ENCODE measurements at regions not wholly inside any gene's neighbourhood (a gene's known extent, or its start where the extent isn't known, plus 50 kb on each side); places are given as distances from the start of the nearest gene placed in this dataset.
"Not testable (repeated sequence)": the region's sequence is repeated elsewhere in the genome, so short reads cannot be mapped to it uniquely, and the experiment has no call there.

- not testable (repeated sequence) for H3K9ac ChIP-seq (ENCODE audit: low read length in 5 of 5); H3K4me3 ChIP-seq (ENCODE audit: low read depth in 1 of 5, low read length in 5 of 5); H3K27me3 ChIP-seq (ENCODE audit: control insufficient read depth in 5 of 5, insufficient read depth in 4 of 5, low read length in 5 of 5); H3K27ac ChIP-seq (ENCODE audit: low read depth, low read length); H3K4me1 ChIP-seq (ENCODE audit: control insufficient read depth in 5 of 5, insufficient read depth in 5 of 5, low read length in 5 of 5); H3K9me3 ChIP-seq (ENCODE audit: control insufficient read depth in 5 of 5, low read length in 5 of 5); H3K36me3 ChIP-seq (ENCODE audit: control insufficient read depth in 5 of 5, insufficient read depth in 5 of 5, low read length in 5 of 5)
Measured at GRCh38 chr1:121538148-121538547, 353.4 kb downstream of the SRGAP2C start.

- no peak overlapping the region for H3K27ac ChIP-seq (ENCODE audit: low read depth, low read length)
- H3K9me3 ChIP-seq (ENCODE audit: control insufficient read depth in 5 of 5, low read length in 5 of 5), result no peaks in the 10 kb centered on the region
- H3K9ac ChIP-seq (ENCODE audit: low read length in 5 of 5), result no peak overlapping the region
- H3K27me3 ChIP-seq (ENCODE audit: control insufficient read depth in 5 of 5, insufficient read depth in 4 of 5, low read length in 5 of 5), result no peaks in the 10 kb centered on the region
- H3K4me3 ChIP-seq (ENCODE audit: low read depth in 1 of 5, low read length in 5 of 5), result no peak overlapping the region
- no peaks in the 10 kb centered on the region for H3K36me3 ChIP-seq (ENCODE audit: control insufficient read depth in 5 of 5, insufficient read depth in 5 of 5, low read length in 5 of 5)
- H3K4me1 ChIP-seq (ENCODE audit: control insufficient read depth in 5 of 5, insufficient read depth in 5 of 5, low read length in 5 of 5), result no peaks in the 10 kb centered on the region
Measured at GRCh38 chr1:121538943-121539575, 354.3 kb downstream of the SRGAP2C start.

GRCh38 chr1:121543988-121544387 lies 359.2 kb downstream of the SRGAP2C start:
- H3K4me3 ChIP-seq (ENCODE audit: low read depth in 1 of 5, low read length in 5 of 5); H3K9me3 ChIP-seq (ENCODE audit: control insufficient read depth in 5 of 5, low read length in 5 of 5); H3K9ac ChIP-seq (ENCODE audit: low read length in 5 of 5); H3K27ac ChIP-seq (ENCODE audit: low read depth, low read length); H3K36me3 ChIP-seq (ENCODE audit: control insufficient read depth in 5 of 5, insufficient read depth in 5 of 5, low read length in 5 of 5); H3K4me1 ChIP-seq (ENCODE audit: control insufficient read depth in 5 of 5, insufficient read depth in 5 of 5, low read length in 5 of 5); H3K27me3 ChIP-seq (ENCODE audit: control insufficient read depth in 5 of 5, insufficient read depth in 4 of 5, low read length in 5 of 5): not testable (repeated sequence)

- no peak overlapping the region for H3K9ac ChIP-seq (ENCODE audit: low read length in 5 of 5)
- H3K9me3 ChIP-seq (ENCODE audit: control insufficient read depth in 5 of 5, low read length in 5 of 5), result no peaks in the 10 kb centered on the region
- H3K36me3 ChIP-seq (ENCODE audit: control insufficient read depth in 5 of 5, insufficient read depth in 5 of 5, low read length in 5 of 5), result no peaks in the 10 kb centered on the region
- H3K4me1 ChIP-seq (ENCODE audit: control insufficient read depth in 5 of 5, insufficient read depth in 5 of 5, low read length in 5 of 5), result no peaks in the 10 kb centered on the region
- H3K4me3 ChIP-seq (ENCODE audit: low read depth in 1 of 5, low read length in 5 of 5), result no peak overlapping the region
- H3K27me3 ChIP-seq (ENCODE audit: control insufficient read depth in 5 of 5, insufficient read depth in 4 of 5, low read length in 5 of 5), result no peaks in the 10 kb centered on the region
- H3K27ac ChIP-seq (ENCODE audit: low read depth, low read length), result no peak overlapping the region
Measured at GRCh38 chr1:121544500-121544899, 359.7 kb downstream of the SRGAP2C start.

- H3K9ac ChIP-seq (ENCODE audit: low read length in 5 of 5); H3K4me3 ChIP-seq (ENCODE audit: low read depth in 1 of 5, low read length in 5 of 5): not testable (repeated sequence)
Measured at GRCh38 chr1:121545899-121546298, 361.1 kb downstream of the SRGAP2C start.

GRCh38 chr1:121546830-121547591 lies 362.2 kb downstream of the SRGAP2C start:
- Histone ChIP-seq H3K36me3 (ENCODE audit: control insufficient read depth in 5 of 5, insufficient read depth in 5 of 5, low read length in 5 of 5) (no peaks in the 10 kb centered on the region), H3K9me3 (ENCODE audit: control insufficient read depth in 5 of 5, low read length in 5 of 5) (no peaks in the 10 kb centered on the region), H3K27ac (ENCODE audit: low read depth, low read length) (no peak overlapping the region), H3K4me3 (ENCODE audit: low read depth in 1 of 5, low read length in 5 of 5) (no peak overlapping the region), H3K27me3 (ENCODE audit: control insufficient read depth in 5 of 5, insufficient read depth in 4 of 5, low read length in 5 of 5) (no peaks in the 10 kb centered on the region), H3K4me1 (ENCODE audit: control insufficient read depth in 5 of 5, insufficient read depth in 5 of 5, low read length in 5 of 5) (no peaks in the 10 kb centered on the region), H3K9ac (ENCODE audit: low read length in 5 of 5) (no peak overlapping the region)

More at GRCh38 chr1:121545899-121546298, 361.1 kb downstream of the SRGAP2C start:
- H3K27me3 ChIP-seq (ENCODE audit: control insufficient read depth in 5 of 5, insufficient read depth in 4 of 5, low read length in 5 of 5); H3K9me3 ChIP-seq (ENCODE audit: control insufficient read depth in 5 of 5, low read length in 5 of 5); H3K36me3 ChIP-seq (ENCODE audit: control insufficient read depth in 5 of 5, insufficient read depth in 5 of 5, low read length in 5 of 5); H3K4me1 ChIP-seq (ENCODE audit: control insufficient read depth in 5 of 5, insufficient read depth in 5 of 5, low read length in 5 of 5); H3K27ac ChIP-seq (ENCODE audit: low read depth, low read length): not testable (repeated sequence)

GRCh38 chr1:121547726-121548125 lies 363.0 kb downstream of the SRGAP2C start:
- H3K4me3 ChIP-seq (ENCODE audit: low read depth in 1 of 5, low read length in 5 of 5); H3K4me1 ChIP-seq (ENCODE audit: control insufficient read depth in 5 of 5, insufficient read depth in 5 of 5, low read length in 5 of 5); H3K27me3 ChIP-seq (ENCODE audit: control insufficient read depth in 5 of 5, insufficient read depth in 4 of 5, low read length in 5 of 5); H3K9ac ChIP-seq (ENCODE audit: low read length in 5 of 5); H3K27ac ChIP-seq (ENCODE audit: low read depth, low read length); H3K9me3 ChIP-seq (ENCODE audit: control insufficient read depth in 5 of 5, low read length in 5 of 5); H3K36me3 ChIP-seq (ENCODE audit: control insufficient read depth in 5 of 5, insufficient read depth in 5 of 5, low read length in 5 of 5): not testable (repeated sequence)

GRCh38 chr1:121550817-121551216 lies 366.0 kb downstream of the SRGAP2C start:
- not testable (repeated sequence) for H3K9ac ChIP-seq (ENCODE audit: low read length in 5 of 5); H3K9me3 ChIP-seq (ENCODE audit: control insufficient read depth in 5 of 5, low read length in 5 of 5); H3K27me3 ChIP-seq (ENCODE audit: control insufficient read depth in 5 of 5, insufficient read depth in 4 of 5, low read length in 5 of 5); H3K27ac ChIP-seq (ENCODE audit: low read depth, low read length); H3K4me1 ChIP-seq (ENCODE audit: control insufficient read depth in 5 of 5, insufficient read depth in 5 of 5, low read length in 5 of 5); H3K36me3 ChIP-seq (ENCODE audit: control insufficient read depth in 5 of 5, insufficient read depth in 5 of 5, low read length in 5 of 5); H3K4me3 ChIP-seq (ENCODE audit: low read depth in 1 of 5, low read length in 5 of 5)

GRCh38 chr1:121551491-121551890 lies 366.7 kb downstream of the SRGAP2C start:
- not testable (repeated sequence) for H3K9ac ChIP-seq (ENCODE audit: low read length in 5 of 5); H3K36me3 ChIP-seq (ENCODE audit: control insufficient read depth in 5 of 5, insufficient read depth in 5 of 5, low read length in 5 of 5); H3K9me3 ChIP-seq (ENCODE audit: control insufficient read depth in 5 of 5, low read length in 5 of 5); H3K27me3 ChIP-seq (ENCODE audit: control insufficient read depth in 5 of 5, insufficient read depth in 4 of 5, low read length in 5 of 5); H3K4me1 ChIP-seq (ENCODE audit: control insufficient read depth in 5 of 5, insufficient read depth in 5 of 5, low read length in 5 of 5); H3K4me3 ChIP-seq (ENCODE audit: low read depth in 1 of 5, low read length in 5 of 5); H3K27ac ChIP-seq (ENCODE audit: low read depth, low read length)

GRCh38 chr1:121556560-121556959 lies 371.8 kb downstream of the SRGAP2C start:
- H3K27ac ChIP-seq (ENCODE audit: low read depth, low read length); H3K27me3 ChIP-seq (ENCODE audit: control insufficient read depth in 5 of 5, insufficient read depth in 4 of 5, low read length in 5 of 5); H3K4me3 ChIP-seq (ENCODE audit: low read depth in 1 of 5, low read length in 5 of 5); H3K4me1 ChIP-seq (ENCODE audit: control insufficient read depth in 5 of 5, insufficient read depth in 5 of 5, low read length in 5 of 5); H3K36me3 ChIP-seq (ENCODE audit: control insufficient read depth in 5 of 5, insufficient read depth in 5 of 5, low read length in 5 of 5); H3K9ac ChIP-seq (ENCODE audit: low read length in 5 of 5); H3K9me3 ChIP-seq (ENCODE audit: control insufficient read depth in 5 of 5, low read length in 5 of 5): not testable (repeated sequence)
